ENCODE measurements at regions not wholly inside any gene's neighbourhood (a gene's known extent, or its start where the extent isn't known, plus 50 kb on each side); places are given as distances from the start of the nearest gene placed in this dataset.

GRCh38 chr10:71072823-71073210, 139.6 kb upstream of the UNC5B start (continued):
- TF ChIP-seq, protein P1, sequence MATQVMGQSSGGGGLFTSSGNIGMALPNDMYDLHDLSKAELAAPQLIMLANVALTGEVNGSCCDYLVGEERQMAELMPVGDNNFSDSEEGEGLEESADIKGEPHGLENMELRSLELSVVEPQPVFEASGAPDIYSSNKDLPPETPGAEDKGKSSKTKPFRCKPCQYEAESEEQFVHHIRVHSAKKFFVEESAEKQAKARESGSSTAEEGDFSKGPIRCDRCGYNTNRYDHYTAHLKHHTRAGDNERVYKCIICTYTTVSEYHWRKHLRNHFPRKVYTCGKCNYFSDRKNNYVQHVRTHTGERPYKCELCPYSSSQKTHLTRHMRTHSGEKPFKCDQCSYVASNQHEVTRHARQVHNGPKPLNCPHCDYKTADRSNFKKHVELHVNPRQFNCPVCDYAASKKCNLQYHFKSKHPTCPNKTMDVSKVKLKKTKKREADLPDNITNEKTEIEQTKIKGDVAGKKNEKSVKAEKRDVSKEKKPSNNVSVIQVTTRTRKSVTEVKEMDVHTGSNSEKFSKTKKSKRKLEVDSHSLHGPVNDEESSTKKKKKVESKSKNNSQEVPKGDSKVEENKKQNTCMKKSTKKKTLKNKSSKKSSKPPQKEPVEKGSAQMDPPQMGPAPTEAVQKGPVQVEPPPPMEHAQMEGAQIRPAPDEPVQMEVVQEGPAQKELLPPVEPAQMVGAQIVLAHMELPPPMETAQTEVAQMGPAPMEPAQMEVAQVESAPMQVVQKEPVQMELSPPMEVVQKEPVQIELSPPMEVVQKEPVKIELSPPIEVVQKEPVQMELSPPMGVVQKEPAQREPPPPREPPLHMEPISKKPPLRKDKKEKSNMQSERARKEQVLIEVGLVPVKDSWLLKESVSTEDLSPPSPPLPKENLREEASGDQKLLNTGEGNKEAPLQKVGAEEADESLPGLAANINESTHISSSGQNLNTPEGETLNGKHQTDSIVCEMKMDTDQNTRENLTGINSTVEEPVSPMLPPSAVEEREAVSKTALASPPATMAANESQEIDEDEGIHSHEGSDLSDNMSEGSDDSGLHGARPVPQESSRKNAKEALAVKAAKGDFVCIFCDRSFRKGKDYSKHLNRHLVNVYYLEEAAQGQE (IDR thresholded peaks at IDR 0.05; ENCODE audit: low read depth) = no peak
- TF ChIP-seq ZNF274 (IDR thresholded peaks at IDR 0.05; ENCODE audit: low read depth, low read length) = no peak

DNA sequence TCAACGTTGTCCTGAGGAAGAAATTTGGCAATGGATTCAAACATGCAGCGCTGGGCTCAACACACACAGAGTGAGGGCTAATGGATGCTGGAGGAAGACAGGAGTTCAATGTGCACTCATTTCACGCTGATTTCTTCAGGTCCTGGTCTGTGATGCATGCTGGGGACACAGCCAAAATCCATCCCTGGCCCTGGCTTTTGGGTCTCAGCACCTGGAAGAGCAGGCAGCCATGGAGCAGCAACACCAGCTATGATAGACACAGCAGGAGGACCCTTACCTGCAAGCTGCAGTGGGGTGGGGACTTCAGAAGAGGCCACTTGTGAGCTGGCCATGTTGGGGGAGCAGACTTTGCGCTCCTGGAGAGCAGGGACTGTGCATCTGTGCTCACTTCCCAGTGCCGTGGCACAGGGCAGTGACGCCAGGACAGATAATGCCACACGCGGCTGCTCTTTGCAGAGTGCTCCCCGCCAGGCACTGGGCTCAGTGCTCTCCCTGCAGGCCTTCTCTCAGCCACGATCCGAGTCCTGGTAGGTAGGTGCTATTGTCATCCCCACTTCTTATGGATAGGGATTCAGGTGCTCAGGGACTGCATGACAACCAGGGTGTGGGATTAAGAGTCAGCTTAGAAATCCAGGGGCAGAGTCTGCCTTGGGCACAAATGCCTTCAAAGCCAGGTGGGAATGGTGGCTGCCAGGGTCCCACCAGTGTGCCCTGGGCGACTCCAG, 138.8 kb upstream of the UNC5B start:
- Histone ChIP-seq H2AFZ (ENCODE audit: low read depth, low read length, poor library complexity, severe bottlenecking) (no peak overlapping the region), H3K9ac (ENCODE audit: low read length) (no peak overlapping the region), H3K4me3 (replicated peaks in 1 of 2; ENCODE audit: low read depth in 1 of 2, low read length in 2 of 2) (no peak overlapping the region), H3K36me3 (ENCODE audit: control insufficient read depth in 1 of 2, insufficient read depth in 2 of 2, low read length in 2 of 2) (no peaks in the 10 kb centered on the region), H3K9me2 (ENCODE audit: insufficient read depth) (no peaks in the 10 kb centered on the region), H3K27ac (ENCODE audit: low read depth, low read length) (no peak overlapping the region), H3K79me2 (ENCODE audit: insufficient read depth, low read length) (no peaks in the 10 kb centered on the region), H3K4me1 (ENCODE audit: control insufficient read depth in 1 of 2, insufficient read depth in 2 of 2, low read length in 2 of 2) (peaks cover 0 to 7% of the 10 kb centered on the region in 2 experiments; a peak in 2 of 4 replicates), H4K20me1 (ENCODE audit: insufficient read depth) (no peaks in the 10 kb centered on the region), H3K27me3 (ENCODE audit: insufficient read depth, low read length) (0 out of 2 replicates have a peak, but pooled peaks cover 5% of the 10 kb centered on the region), H3K9me3 (ENCODE audit: control insufficient read depth in 1 of 2, insufficient read depth in 1 of 2, low read depth in 1 of 2, low read length in 2 of 2) (no peaks in the 10 kb centered on the region), H3K4me2 (ENCODE audit: low read length) (no peak overlapping the region)
- DNase-seq (ENCODE audit: low read depth, low spot score) (no peak), ATAC-seq (no peak)
- ChIA-PET RAD21 (ENCODE audit: low non-redundant PET in 1 of 2, low total read pairs in 2 of 2, uncharacterized antibody in 2 of 2, unreplicated experiment in 2 of 2) (no interaction called here), POLR2A (no interaction called here), CTCF (no interaction called here)
- TF ChIP-seq CBX3 (IDR thresholded peaks at IDR 0.05; ENCODE audit: low read depth) (no peak), FOSL1 (IDR thresholded peaks at IDR 0.05; ENCODE audit: low read depth) (no peak), CEBPB (IDR thresholded peaks at IDR 0.05; ENCODE audit: low read depth) (no peak), RAD21 (IDR thresholded peaks at IDR 0.05; ENCODE audit: low read depth) (no peak), EGR1 (IDR thresholded peaks at IDR 0.05; ENCODE audit: low read depth) (no peak), SIN3A (IDR thresholded peaks at IDR 0.05; ENCODE audit: low read depth) (no peak), ZBTB33 (IDR thresholded peaks at IDR 0.05; ENCODE audit: extremely low read depth, insufficient replicate concordance, low read length) (no peak), POLR2A (IDR thresholded peaks at IDR 0.05; ENCODE audit: borderline replicate concordance, extremely low read depth, insufficient read depth, insufficient read length) (no peak)
- TF ChIP-seq, protein P2, sequence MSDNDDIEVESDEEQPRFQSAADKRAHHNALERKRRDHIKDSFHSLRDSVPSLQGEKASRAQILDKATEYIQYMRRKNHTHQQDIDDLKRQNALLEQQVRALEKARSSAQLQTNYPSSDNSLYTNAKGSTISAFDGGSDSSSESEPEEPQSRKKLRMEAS (IDR thresholded peaks at IDR 0.05) = no peak
- intact Hi-C loops (cut with micrococcal nuclease) = no loop called here
- no TSS peak for BruUV-seq (replicated peaks)

Measured in HCT116 (cell line).